Inferior parietal cortex (tissue), 1 donor: ENCODE measurements at regions not wholly inside any gene's neighbourhood (a gene's known extent, or its start where the extent isn't known, plus 50 kb on each side); places are given as distances from the start of the nearest gene placed in this dataset.

ENCODE experiments used
- DNase-seq: peaks from one replicate; pipeline ENCODE4 v3.0.0-alpha.2; 2016; ENCODE audit errors: extremely low spot score

DNA sequence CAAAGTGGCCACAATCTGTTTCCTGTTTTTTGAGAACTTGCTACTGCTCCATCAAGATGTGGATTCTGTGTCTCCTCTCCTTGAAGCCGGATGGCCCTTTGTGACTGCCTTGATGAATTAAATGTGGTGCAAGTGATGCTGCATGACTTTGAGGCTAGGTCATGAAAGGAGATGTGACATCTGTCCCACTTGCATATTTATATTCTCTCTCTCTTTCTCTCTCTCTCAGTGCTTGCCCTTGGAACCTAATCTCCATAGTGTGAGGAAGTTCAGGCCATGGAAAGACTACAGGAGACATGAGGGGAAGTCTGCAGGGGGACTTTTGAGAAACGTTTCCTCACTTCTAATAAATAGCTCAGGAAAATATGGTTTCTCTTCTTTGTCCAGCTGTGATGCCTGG, 50.0 kb upstream of the ADPGK start:
- no peak for DNase-seq
